K562 (cell line): ENCODE measurements at regions not wholly inside any gene's neighbourhood (a gene's known extent, or its start where the extent isn't known, plus 50 kb on each side); places are given as distances from the start of the nearest gene placed in this dataset.
A peak's percentile ranks its signal among the peaks of the same experiment; 100 is the strongest.

ENCODE experiments used
- CGGBP1 ChIP-seq: fragments of 250-450 bp; sonication (Bioruptor Pico); IDR thresholded peaks from 2 replicates; pipeline ENCODE4 v1.9.0; 2021; ENCODE audit warnings: mild to moderate bottlenecking
- CLOCK ChIP-seq: fragments of 250-450 bp; sonication (Bioruptor Pico); IDR thresholded peaks from 2 replicates; pipeline ENCODE4 v1.4.0; 2020; ENCODE audit warnings: mild to moderate bottlenecking, moderate library complexity, borderline replicate concordance
- CTBP1 ChIP-seq: fragments of 450-650 bp; IDR thresholded peaks from 2 replicates; pipeline ENCODE4 v1.6.1; 2016; ENCODE audit warnings: borderline replicate concordance
- EZH2 ChIP-seq: IDR thresholded peaks from 2 replicates; pipeline ENCODE4 v1.6.1; 2012; ENCODE audit warnings: low read depth, mild to moderate bottlenecking, inconsistent platforms, low read length, borderline replicate concordance
- PHTF2 ChIP-seq: fragments of 250-450 bp; sonication (Bioruptor Pico); IDR thresholded peaks from 2 replicates; pipeline ENCODE4 v1.5.0; 2021; ENCODE audit warnings: mild to moderate bottlenecking
- PPARD ChIP-seq: fragments of 250-450 bp; sonication (Bioruptor Pico); IDR thresholded peaks from 2 replicates; pipeline ENCODE4 v1.8.0; 2022; ENCODE audit warnings: inconsistent platforms, mild to moderate bottlenecking, moderate library complexity
- RBM15 ChIP-seq: fragments of 200-400 bp; formaldehyde crosslinking; IDR thresholded peaks from 2 replicates; pipeline ENCODE4 v1.6.1; 2018; ENCODE audit warnings: mild to moderate bottlenecking, low read length, moderate library complexity; ENCODE audit not compliant: insufficient read depth
- SIN3A ChIP-seq, 2 experiments: fragments of 150-350 bp in 1 of 2; IDR thresholded peaks; 2 replicates each; pipeline ENCODE4 v1.6.1; 2011 to 2016; ENCODE audit warnings: borderline replicate concordance in 2 of 2, low read depth in 2 of 2, low read length in 2 of 2, mild to moderate bottlenecking in 2 of 2, moderate library complexity in 2 of 2; ENCODE audit not compliant: control insufficient read depth in 1 of 2
- TOE1 ChIP-seq, 2 experiments: fragments of 450-650 bp in 1 of 2; sonication (generic) in 1 of 2; formaldehyde crosslinking in 1 of 2; IDR thresholded peaks; 2 replicates each; pipeline versions ENCODE4 v1.7.1 to v1.8.0; 2016 to 2022; ENCODE audit warnings: borderline replicate concordance in 2 of 2, mild to moderate bottlenecking in 2 of 2, antibody characterized with exemption in 1 of 2, inconsistent platforms in 1 of 2, low read depth in 1 of 2, missing genetic modification reagents in 1 of 2, moderate library complexity in 1 of 2
- ZKSCAN3 ChIP-seq: fragments of 250-450 bp; sonication (Bioruptor Pico); IDR thresholded peaks from 2 replicates; pipeline ENCODE4 v1.4.0; 2020
- ZNF134 ChIP-seq: fragments of 250-450 bp; sonication (Bioruptor Pico); conservative IDR thresholded peaks from 2 replicates; pipeline ENCODE4 v1.4.0; 2020
- ZNF431 ChIP-seq: sonication (generic); formaldehyde crosslinking; IDR thresholded peaks from 2 replicates; pipeline ENCODE4 v1.8.0; 2022; ENCODE audit warnings: mild to moderate bottlenecking, missing genetic modification reagents

- TF ChIP-seq TOE1 (IDR thresholded peaks at IDR 0.05; ENCODE audit: borderline replicate concordance) = 0 out of 2 replicates have a peak, but pooled peaks have one; percentile 5
- TF ChIP-seq TOE1 (CRISPR knock-in tag; IDR thresholded peaks at IDR 0.05; ENCODE audit: borderline replicate concordance, low read depth) = peak; percentile 13; the same call in 1 of the 2 replicates
- TF ChIP-seq RBM15 = no peak
- TF ChIP-seq CGGBP1 = 0 out of 2 replicates have a peak, but pooled peaks have one; percentile 74
- TF ChIP-seq ZNF431 (CRISPR knock-in tag) = no peak
- no peak for TF ChIP-seq ZKSCAN3 (CRISPR knock-in tag)
- TF ChIP-seq CTBP1 = peak; percentile 82
- peak in 1 of 2 experiments; percentile 49; a peak in 1 of 4 replicates for TF ChIP-seq SIN3A (IDR thresholded peaks at IDR 0.05; ENCODE audit: borderline replicate concordance in 2 of 2, control insufficient read depth in 1 of 2, low read depth in 2 of 2, low read length in 2 of 2)
- no peak for TF ChIP-seq PPARD
- no peak for TF ChIP-seq PHTF2
- no peak for TF ChIP-seq ZNF134 (CRISPR knock-in tag)
- TF ChIP-seq CLOCK = no peak
- TF ChIP-seq EZH2 = no peak
Measured at GRCh38 chr6:26249957-26250697, 114.9 kb upstream of the BTN3A2 start (continued).
